ENCODE measurements at regions not wholly inside any gene's neighbourhood (a gene's known extent, or its start where the extent isn't known, plus 50 kb on each side); places are given as distances from the start of the nearest gene placed in this dataset.

GRCh38 chr1:213908521-213908920, 79.3 kb upstream of the PROX1 start:
- H3K4me1 ChIP-seq (ENCODE audit: control insufficient read depth in 1 of 2, insufficient read depth in 2 of 2, low read depth in 1 of 2, low read length in 1 of 2): no peaks in the 10 kb centered on the region
- no peaks in the 10 kb centered on the region for H3F3A ChIP-seq (replicated peaks; ENCODE audit: insufficient read depth)
- no peaks in the 10 kb centered on the region for H3K36me3 ChIP-seq (replicated peaks in 1 of 2; ENCODE audit: control insufficient read depth in 1 of 2, insufficient read depth in 2 of 2, low read length in 1 of 2)
- H3K9me3 ChIP-seq: no peaks in the 10 kb centered on the region
- ChIA-PET POLR2A (no interaction called here), CTCF (no interaction called here)
- DNase-seq: no peak
- no peak overlapping the region for H3K4me3 ChIP-seq (ENCODE audit: low read depth in 2 of 2, low read length in 1 of 2)
- 54% methylated on average over 4 of the region's 4 CpGs for WGBS (ENCODE audit: low lambda C conversion rate)
- H3K9me2 ChIP-seq: no peaks in the 10 kb centered on the region
- no peak overlapping the region for H3K4me2 ChIP-seq
- H3K27me3 ChIP-seq (ENCODE audit: insufficient read depth): no peaks in the 10 kb centered on the region
- H3K79me2 ChIP-seq (ENCODE audit: insufficient read depth): no peaks in the 10 kb centered on the region
- no peak for TF ChIP-seq EZH2phosphoT487 (IDR thresholded peaks at IDR 0.05; ENCODE audit: borderline replicate concordance, low read depth)
- TF ChIP-seq SMC3 (IDR thresholded peaks at IDR 0.05; ENCODE audit: low read depth, low read length): no peak
- TF ChIP-seq SIN3A (IDR thresholded peaks at IDR 0.05; ENCODE audit: borderline replicate concordance, low read depth, low read length): no peak
- TF ChIP-seq IRF3 (IDR thresholded peaks at IDR 0.05; ENCODE audit: low read depth, low read length): no peak
- TF ChIP-seq RCOR1 (IDR thresholded peaks at IDR 0.05; ENCODE audit: low read length): no peak
- TF ChIP-seq RFX5 (IDR thresholded peaks at IDR 0.05; ENCODE audit: low read length): no peak
- TF ChIP-seq, protein P1, sequence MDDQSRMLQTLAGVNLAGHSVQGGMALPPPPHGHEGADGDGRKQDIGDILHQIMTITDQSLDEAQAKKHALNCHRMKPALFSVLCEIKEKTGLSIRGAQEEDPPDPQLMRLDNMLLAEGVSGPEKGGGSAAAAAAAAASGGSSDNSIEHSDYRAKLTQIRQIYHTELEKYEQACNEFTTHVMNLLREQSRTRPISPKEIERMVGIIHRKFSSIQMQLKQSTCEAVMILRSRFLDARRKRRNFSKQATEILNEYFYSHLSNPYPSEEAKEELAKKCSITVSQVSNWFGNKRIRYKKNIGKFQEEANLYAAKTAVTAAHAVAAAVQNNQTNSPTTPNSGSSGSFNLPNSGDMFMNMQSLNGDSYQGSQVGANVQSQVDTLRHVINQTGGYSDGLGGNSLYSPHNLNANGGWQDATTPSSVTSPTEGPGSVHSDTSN (IDR thresholded peaks at IDR 0.05): no peak
- no peak for TF ChIP-seq POLR2AphosphoS5 (IDR thresholded peaks at IDR 0.05; ENCODE audit: low read depth, low read length)
- TF ChIP-seq NFIC (IDR thresholded peaks at IDR 0.05; ENCODE audit: borderline replicate concordance): no peak
- TF ChIP-seq GATA2 (CRISPR knock-in tag; IDR thresholded peaks at IDR 0.05): no peak
- TF ChIP-seq RAD21 (IDR thresholded peaks at IDR 0.05; ENCODE audit: low read length): no peak
- no peak overlapping the region for H3K27ac ChIP-seq (ENCODE audit: low read depth in 2 of 2, low read length in 1 of 2)
- no peaks in the 10 kb centered on the region for H4K20me1 ChIP-seq (ENCODE audit: insufficient read depth)
- no peak overlapping the region for H2AFZ ChIP-seq (ENCODE audit: low read depth)
- H3K9ac ChIP-seq: no peak overlapping the region

- Histone ChIP-seq H4K20me1 (ENCODE audit: insufficient read depth) (no peaks in the 10 kb centered on the region), H3K4me1 (ENCODE audit: control insufficient read depth in 1 of 2, insufficient read depth in 2 of 2, low read depth in 1 of 2, low read length in 1 of 2) (no peaks in the 10 kb centered on the region), H3K27ac (ENCODE audit: low read depth in 2 of 2, low read length in 1 of 2) (no peak overlapping the region), H3K36me3 (replicated peaks in 1 of 2; ENCODE audit: control insufficient read depth in 1 of 2, insufficient read depth in 2 of 2, low read length in 1 of 2) (no peaks in the 10 kb centered on the region), H3K79me2 (ENCODE audit: insufficient read depth) (no peaks in the 10 kb centered on the region), H3K27me3 (ENCODE audit: insufficient read depth) (no peaks in the 10 kb centered on the region), H3K9me3 (no peaks in the 10 kb centered on the region), H3K9ac (no peak overlapping the region), H3K4me2 (no peak overlapping the region), H3K4me3 (ENCODE audit: low read depth in 2 of 2, low read length in 1 of 2) (no peak overlapping the region), H3F3A (replicated peaks; ENCODE audit: insufficient read depth) (no peaks in the 10 kb centered on the region), H2AFZ (ENCODE audit: low read depth) (no peak overlapping the region), H3K9me2 (no peaks in the 10 kb centered on the region)
- DNase-seq: no peak
- 21% methylated on average over 6 of the region's 6 CpGs for WGBS (ENCODE audit: low lambda C conversion rate)
- TF ChIP-seq, protein P2, sequence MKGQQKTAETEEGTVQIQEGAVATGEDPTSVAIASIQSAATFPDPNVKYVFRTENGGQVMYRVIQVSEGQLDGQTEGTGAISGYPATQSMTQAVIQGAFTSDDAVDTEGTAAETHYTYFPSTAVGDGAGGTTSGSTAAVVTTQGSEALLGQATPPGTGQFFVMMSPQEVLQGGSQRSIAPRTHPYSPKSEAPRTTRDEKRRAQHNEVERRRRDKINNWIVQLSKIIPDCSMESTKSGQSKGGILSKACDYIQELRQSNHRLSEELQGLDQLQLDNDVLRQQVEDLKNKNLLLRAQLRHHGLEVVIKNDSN (IDR thresholded peaks at IDR 0.05; ENCODE audit: borderline replicate concordance, low read depth): no peak
- TF ChIP-seq GATA2 (CRISPR knock-in tag; IDR thresholded peaks at IDR 0.05): no peak
- TF ChIP-seq, protein P1 (IDR thresholded peaks at IDR 0.05): no peak
- TF ChIP-seq GABPA (IDR thresholded peaks at IDR 0.05; ENCODE audit: low read depth): no peak
- ChIA-PET POLR2A (no interaction called here), CTCF (no interaction called here)
Observed at GRCh38 chr1:213914392-213914791, 73.4 kb upstream of the PROX1 start.

Measured in SK-N-SH (cell line).